ENCODE measurements at regions not wholly inside any gene's neighbourhood (a gene's known extent, or its start where the extent isn't known, plus 50 kb on each side); places are given as distances from the start of the nearest gene placed in this dataset.

DNA sequence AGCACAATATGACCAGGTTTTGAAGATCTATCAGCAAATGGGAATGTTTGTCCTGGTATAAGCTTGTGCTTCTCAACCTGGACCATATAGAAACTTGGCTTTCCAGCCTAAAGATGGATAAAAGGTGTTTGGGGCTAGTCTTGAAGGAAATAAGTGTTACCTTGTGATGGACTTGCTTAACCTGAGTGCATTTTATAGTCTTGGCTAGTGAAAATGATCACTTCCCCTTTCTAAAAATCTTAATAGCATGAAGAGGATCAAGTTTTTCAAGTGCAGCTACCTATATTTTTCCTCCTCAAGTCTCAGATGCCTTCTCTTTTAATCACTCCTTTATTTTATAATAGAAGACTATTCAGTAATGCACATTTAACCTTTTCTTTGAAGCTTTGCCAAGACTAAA lies 919.8 kb upstream of the SLITRK1 start:
- TF ChIP-seq, protein P1, sequence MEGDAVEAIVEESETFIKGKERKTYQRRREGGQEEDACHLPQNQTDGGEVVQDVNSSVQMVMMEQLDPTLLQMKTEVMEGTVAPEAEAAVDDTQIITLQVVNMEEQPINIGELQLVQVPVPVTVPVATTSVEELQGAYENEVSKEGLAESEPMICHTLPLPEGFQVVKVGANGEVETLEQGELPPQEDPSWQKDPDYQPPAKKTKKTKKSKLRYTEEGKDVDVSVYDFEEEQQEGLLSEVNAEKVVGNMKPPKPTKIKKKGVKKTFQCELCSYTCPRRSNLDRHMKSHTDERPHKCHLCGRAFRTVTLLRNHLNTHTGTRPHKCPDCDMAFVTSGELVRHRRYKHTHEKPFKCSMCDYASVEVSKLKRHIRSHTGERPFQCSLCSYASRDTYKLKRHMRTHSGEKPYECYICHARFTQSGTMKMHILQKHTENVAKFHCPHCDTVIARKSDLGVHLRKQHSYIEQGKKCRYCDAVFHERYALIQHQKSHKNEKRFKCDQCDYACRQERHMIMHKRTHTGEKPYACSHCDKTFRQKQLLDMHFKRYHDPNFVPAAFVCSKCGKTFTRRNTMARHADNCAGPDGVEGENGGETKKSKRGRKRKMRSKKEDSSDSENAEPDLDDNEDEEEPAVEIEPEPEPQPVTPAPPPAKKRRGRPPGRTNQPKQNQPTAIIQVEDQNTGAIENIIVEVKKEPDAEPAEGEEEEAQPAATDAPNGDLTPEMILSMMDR (IDR thresholded peaks at IDR 0.05; ENCODE audit: borderline replicate concordance, extremely low read depth, low read length, poor library complexity, severe bottlenecking): no peak
- TF ChIP-seq EZH2 (IDR thresholded peaks at IDR 0.05; ENCODE audit: borderline replicate concordance, low read depth, low read length, severe bottlenecking): no peak
